NB4 (cell line): ENCODE measurements at regions not wholly inside any gene's neighbourhood (a gene's known extent, or its start where the extent isn't known, plus 50 kb on each side); places are given as distances from the start of the nearest gene placed in this dataset.

ENCODE experiments used
- DNase-seq: peaks from one replicate; pipeline ENCODE4 v3.0.0; 2010; ENCODE audit warnings: low read depth
- H3K4me3 ChIP-seq: one replicate; pipeline ENCODE4 v1.5.1; 2011; ENCODE audit warnings: mild to moderate bottlenecking, low read depth, low read length, moderate library complexity
- CTCF ChIP-seq: IDR thresholded peaks from one replicate; pipeline ENCODE4 v1.5.1; 2012; ENCODE audit warnings: low read depth, low read length
- MYC ChIP-seq: IDR thresholded peaks from 2 replicates; pipeline ENCODE4 v1.6.1; 2011; ENCODE audit warnings: low read depth, low read length
- POLR2A ChIP-seq: IDR thresholded peaks from 2 replicates; pipeline ENCODE4 v1.6.1; 2011; ENCODE audit warnings: mild to moderate bottlenecking; ENCODE audit not compliant: insufficient read length; ENCODE audit errors: extremely low read depth
- TF ChIP-seq, protein P1 (sequence below): IDR thresholded peaks from 2 replicates; pipeline ENCODE4 v1.6.1; 2011; ENCODE audit warnings: low read depth, low read length

- DNase-seq: no peak
Observed at GRCh38 chr4:134145369-134145768, 56.2 kb downstream of the PABPC4L start.

GRCh38 chr4:134144337-134144736 is 57.3 kb downstream of the PABPC4L start:
- TF ChIP-seq POLR2A (no peak), CTCF (no peak), MYC (no peak)
- TF ChIP-seq, protein P1, sequence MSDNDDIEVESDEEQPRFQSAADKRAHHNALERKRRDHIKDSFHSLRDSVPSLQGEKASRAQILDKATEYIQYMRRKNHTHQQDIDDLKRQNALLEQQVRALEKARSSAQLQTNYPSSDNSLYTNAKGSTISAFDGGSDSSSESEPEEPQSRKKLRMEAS: no peak
- no peak overlapping the region for H3K4me3 ChIP-seq
- DNase-seq: no peak

More at GRCh38 chr4:134145369-134145768, 56.2 kb downstream of the PABPC4L start:
- no peak overlapping the region for H3K4me3 ChIP-seq
- TF ChIP-seq POLR2A: no peak
- no peak for TF ChIP-seq CTCF
- TF ChIP-seq MYC: no peak
- TF ChIP-seq, protein P1: no peak

- DNase-seq: no peak
- no peak for TF ChIP-seq POLR2A
- no peak for TF ChIP-seq CTCF
- TF ChIP-seq, protein P1: no peak
- TF ChIP-seq MYC: no peak
- no peak overlapping the region for H3K4me3 ChIP-seq
Observed at GRCh38 chr4:134141728-134142127, 59.9 kb downstream of the PABPC4L start.

GRCh38 chr4:134139188-134139587 is 62.4 kb downstream of the PABPC4L start:
- H3K4me3 ChIP-seq: no peak overlapping the region
- DNase-seq: no peak
- TF ChIP-seq, protein P1: no peak
- TF ChIP-seq CTCF (no peak), MYC (no peak), POLR2A (no peak)

- TF ChIP-seq POLR2A (no peak), MYC (no peak), CTCF (no peak)
- TF ChIP-seq, protein P1: no peak
- DNase-seq: no peak
- no peak overlapping the region for H3K4me3 ChIP-seq
Observed at GRCh38 chr4:134132086-134132783, 69.4 kb downstream of the PABPC4L start.
